WERI-Rb-1 (cell line): ENCODE measurements at regions not wholly inside any gene's neighbourhood (a gene's known extent, or its start where the extent isn't known, plus 50 kb on each side); places are given as distances from the start of the nearest gene placed in this dataset.

Experiments used
- DNase-seq: peaks from one replicate; pipeline ENCODE4 v3.0.0-alpha.2; 2020
- H3K27ac ChIP-seq: fragments of 250-450 bp; sonication (Bioruptor Pico); 2 replicates; pipeline ENCODE4 v1.5.1; 2020; ENCODE audit warnings: mild to moderate bottlenecking, moderate library complexity
- H3K27me3 ChIP-seq: fragments of 250-450 bp; sonication (Bioruptor Pico); 2 replicates; pipeline ENCODE4 v1.5.1; 2021; ENCODE audit warnings: mild to moderate bottlenecking, low read depth, moderate library complexity; ENCODE audit not compliant: insufficient read depth, severe bottlenecking
- H3K36me3 ChIP-seq: fragments of 250-450 bp; sonication (Bioruptor Pico); 2 replicates; pipeline ENCODE4 v1.5.1; 2020; ENCODE audit warnings: mild to moderate bottlenecking, moderate library complexity
- H3K4me3 ChIP-seq: 2 replicates; pipeline ENCODE4 v1.5.1; 2011; ENCODE audit warnings: low read depth, mild to moderate bottlenecking, control low read depth, low read length
- H3K9me3 ChIP-seq: fragments of 250-450 bp; sonication (Bioruptor Pico); 2 replicates; pipeline ENCODE4 v1.5.1; 2021; ENCODE audit warnings: mild to moderate bottlenecking, moderate library complexity; ENCODE audit not compliant: severe bottlenecking
- CTCF ChIP-seq: IDR thresholded peaks from 2 replicates; pipeline ENCODE4 v1.5.1; 2011; ENCODE audit warnings: low read depth, mild to moderate bottlenecking, control low read depth, inconsistent platforms, low read length

GRCh38 chr2:53450923-53451322 lies 316.7 kb upstream of the CHAC2 start:
- no peak for TF ChIP-seq CTCF
- Histone ChIP-seq H3K4me3 (no peak overlapping the region), H3K27ac (no peak overlapping the region), H3K36me3 (no peaks in the 10 kb centered on the region), H3K27me3 (no peaks in the 10 kb centered on the region), H3K9me3 (no peaks in the 10 kb centered on the region)
- no peak for DNase-seq

GRCh38 chr2:53448591-53448990 lies 319.0 kb upstream of the CHAC2 start:
- Histone ChIP-seq H3K4me3 (no peak overlapping the region), H3K36me3 (no peaks in the 10 kb centered on the region), H3K27ac (no peak overlapping the region), H3K9me3 (no peaks in the 10 kb centered on the region), H3K27me3 (no peaks in the 10 kb centered on the region)
- no peak for DNase-seq
- no peak for TF ChIP-seq CTCF

GRCh38 chr2:53448086-53448485 lies 319.5 kb upstream of the CHAC2 start:
- Histone ChIP-seq H3K27ac (no peak overlapping the region), H3K27me3 (no peaks in the 10 kb centered on the region), H3K9me3 (no peaks in the 10 kb centered on the region), H3K4me3 (no peak overlapping the region), H3K36me3 (no peaks in the 10 kb centered on the region)
- TF ChIP-seq CTCF: no peak
- DNase-seq: no peak

GRCh38 chr2:53445383-53446070 lies 322.1 kb upstream of the CHAC2 start:
- H3K4me3 ChIP-seq: no peak overlapping the region

GRCh38 chr2:53442783-53443182 lies 324.8 kb upstream of the CHAC2 start:
- peak; percentile 74 for DNase-seq

More at GRCh38 chr2:53445383-53446070, 322.1 kb upstream of the CHAC2 start:
- no peaks in the 10 kb centered on the region for H3K36me3 ChIP-seq
- H3K27me3 ChIP-seq: no peaks in the 10 kb centered on the region
- no peak for TF ChIP-seq CTCF
- DNase-seq: no peak
- no peaks in the 10 kb centered on the region for H3K9me3 ChIP-seq
- no peak overlapping the region for H3K27ac ChIP-seq

More at GRCh38 chr2:53442783-53443182, 324.8 kb upstream of the CHAC2 start:
- TF ChIP-seq CTCF: peak; percentile 74
- no peaks in the 10 kb centered on the region for H3K27me3 ChIP-seq
- H3K4me3 ChIP-seq: no peak overlapping the region
- H3K36me3 ChIP-seq: no peaks in the 10 kb centered on the region
- no peak overlapping the region for H3K27ac ChIP-seq
- no peaks in the 10 kb centered on the region for H3K9me3 ChIP-seq
